SK-N-SH treated with all-trans-retinoic acid at 6 μM for 48 hours (cell line): ENCODE measurements at regions not wholly inside any gene's neighbourhood (a gene's known extent, or its start where the extent isn't known, plus 50 kb on each side); places are given as distances from the start of the nearest gene placed in this dataset.

Experiments
- ATAC-seq: fragments of 200-7000 bp; cut with Tn5 transposase; 3 replicates; pipeline ENCODE4 v1.9.1; 2020; ENCODE audit warnings: mild to moderate bottlenecking, moderate library complexity
- BACH2 ChIP-seq: fragments of 250-450 bp; sonication (Bioruptor Pico); IDR thresholded peaks from 2 replicates; pipeline ENCODE4 v1.9.0; 2021; ENCODE audit warnings: mild to moderate bottlenecking, borderline replicate concordance
- CREB5 ChIP-seq: fragments of 250-450 bp; sonication (Bioruptor Pico); IDR thresholded peaks from 2 replicates; pipeline ENCODE4 v1.5.1; 2020; ENCODE audit warnings: low read depth, mild to moderate bottlenecking, moderate library complexity
- CSDC2 ChIP-seq: fragments of 250-450 bp; sonication (Bioruptor Pico); IDR thresholded peaks from 2 replicates; pipeline ENCODE4 v1.5.0; 2020; ENCODE audit warnings: mild to moderate bottlenecking, moderate library complexity
- CSRNP3 ChIP-seq: fragments of 250-450 bp; sonication (Bioruptor Pico); IDR thresholded peaks from 2 replicates; pipeline ENCODE4 v1.5.1; 2021; ENCODE audit warnings: mild to moderate bottlenecking, moderate library complexity
- GLIS3 ChIP-seq: fragments of 250-450 bp; sonication (Bioruptor Pico); IDR thresholded peaks from 2 replicates; pipeline ENCODE4 v1.5.0; 2020; ENCODE audit warnings: mild to moderate bottlenecking, moderate library complexity
- ISL1 ChIP-seq: fragments of 250-450 bp; sonication (Bioruptor Pico); IDR thresholded peaks from 2 replicates; pipeline ENCODE4 v2.1.2; 2022; ENCODE audit warnings: mild to moderate bottlenecking, moderate library complexity
- OSR1 ChIP-seq: fragments of 250-450 bp; sonication (Bioruptor Pico); IDR thresholded peaks from 2 replicates; pipeline ENCODE4 v1.8.0; 2022; ENCODE audit warnings: moderate library complexity, mild to moderate bottlenecking, inconsistent platforms
- POU6F1 ChIP-seq: fragments of 250-450 bp; sonication (Bioruptor Pico); IDR thresholded peaks from 2 replicates; pipeline ENCODE4 v1.8.0; 2021; ENCODE audit warnings: low read depth, mild to moderate bottlenecking, moderate library complexity, borderline replicate concordance
- PPARA ChIP-seq: fragments of 250-450 bp; sonication (Bioruptor Pico); IDR thresholded peaks from 2 replicates; pipeline ENCODE4 v1.5.0; 2020; ENCODE audit warnings: mild to moderate bottlenecking, borderline replicate concordance
- RARB ChIP-seq: fragments of 250-450 bp; sonication (Bioruptor Pico); IDR thresholded peaks from 2 replicates; pipeline ENCODE4 v1.8.0; 2021; ENCODE audit warnings: mild to moderate bottlenecking, moderate library complexity
- SNAI2 ChIP-seq: fragments of 250-450 bp; sonication (Bioruptor Pico); IDR thresholded peaks from 2 replicates; pipeline ENCODE4 v1.5.0; 2020; ENCODE audit warnings: mild to moderate bottlenecking, moderate library complexity
- TOX ChIP-seq: fragments of 250-450 bp; sonication (Bioruptor Pico); IDR thresholded peaks from 2 replicates; pipeline ENCODE4 v1.8.0; 2021; ENCODE audit warnings: mild to moderate bottlenecking, moderate library complexity, borderline replicate concordance
- TSHZ2 ChIP-seq: fragments of 250-450 bp; sonication (Bioruptor Pico); IDR thresholded peaks from 2 replicates; pipeline ENCODE4 v1.5.0; 2020; ENCODE audit warnings: mild to moderate bottlenecking, moderate library complexity
- ZC3H10 ChIP-seq: fragments of 250-450 bp; sonication (Bioruptor Pico); IDR thresholded peaks from 2 replicates; pipeline ENCODE4 v1.5.1; 2021; ENCODE audit warnings: mild to moderate bottlenecking, moderate library complexity
- ZFP3 ChIP-seq: fragments of 250-450 bp; sonication (Bioruptor Pico); IDR thresholded peaks from 2 replicates; pipeline ENCODE4 v1.5.0; 2020; ENCODE audit warnings: mild to moderate bottlenecking, moderate library complexity
- ZFP30 ChIP-seq: fragments of 450-650 bp; formaldehyde crosslinking; IDR thresholded peaks from 2 replicates; pipeline ENCODE4 v1.5.0; 2022; ENCODE audit warnings: mild to moderate bottlenecking, moderate library complexity
- ZNF565 ChIP-seq: fragments of 450-650 bp; formaldehyde crosslinking; conservative IDR thresholded peaks from 2 replicates; pipeline ENCODE4 v1.5.0; 2020; ENCODE audit warnings: low read depth, mild to moderate bottlenecking, moderate library complexity
- ZNF70 ChIP-seq: fragments of 450-650 bp; formaldehyde crosslinking; IDR thresholded peaks from 2 replicates; pipeline ENCODE4 v1.5.0; 2020; ENCODE audit warnings: mild to moderate bottlenecking, moderate library complexity
- ZNF8 ChIP-seq: fragments of 450-650 bp; formaldehyde crosslinking; IDR thresholded peaks from 2 replicates; pipeline ENCODE4 v1.5.0; 2020; ENCODE audit warnings: mild to moderate bottlenecking, moderate library complexity

- TF ChIP-seq POU6F1 (CRISPR knock-in tag) = no peak
- no peak for TF ChIP-seq CSRNP3
- TF ChIP-seq, all 23 proteins: peak for 0
Observed at GRCh38 chrX:150192816-150193215, 170.3 kb upstream of the MAMLD1 start (continued).

- no peak for ATAC-seq
- TF ChIP-seq ZFP3 (CRISPR knock-in tag) (no peak), GLIS3 (no peak), TOX (CRISPR knock-in tag) (no peak), RARB (no peak), ZFP30 (CRISPR knock-in tag) (no peak), ISL1 (CRISPR knock-in tag) (no peak), ZC3H10 (no peak), POU6F1 (CRISPR knock-in tag) (no peak), ZNF8 (CRISPR knock-in tag) (no peak), CSDC2 (CRISPR knock-in tag) (no peak), SNAI2 (CRISPR knock-in tag) (no peak), ZNF565 (CRISPR knock-in tag) (no peak), BACH2 (CRISPR knock-in tag) (no peak), CREB5 (no peak), OSR1 (CRISPR knock-in tag) (no peak)
Observed at GRCh38 chrX:150196285-150196684, 166.8 kb upstream of the MAMLD1 start.

GRCh38 chrX:150197388-150197787 is 165.7 kb upstream of the MAMLD1 start:
- ATAC-seq = no peak
- no peak for TF ChIP-seq ZNF565 (CRISPR knock-in tag)
- no peak for TF ChIP-seq ZFP3 (CRISPR knock-in tag)
- TF ChIP-seq POU6F1 (CRISPR knock-in tag) = no peak
- TF ChIP-seq PPARA (CRISPR knock-in tag) = no peak
- TF ChIP-seq OSR1 (CRISPR knock-in tag) = no peak
- TF ChIP-seq TSHZ2 = no peak

GRCh38 chrX:150198776-150199175 is 164.3 kb upstream of the MAMLD1 start:
- no peak for ATAC-seq
- TF ChIP-seq TSHZ2 = no peak
- TF ChIP-seq OSR1 (CRISPR knock-in tag) = no peak
- TF ChIP-seq TOX (CRISPR knock-in tag) = no peak
- TF ChIP-seq ZNF70 (CRISPR knock-in tag) = no peak
- no peak for TF ChIP-seq ZC3H10
- TF ChIP-seq CREB5 = no peak
- TF ChIP-seq ZFP3 (CRISPR knock-in tag) = no peak
- TF ChIP-seq CSRNP3 = no peak
- TF ChIP-seq ZFP30 (CRISPR knock-in tag) = no peak
- TF ChIP-seq SNAI2 (CRISPR knock-in tag) = no peak
